T-cell (primary cell): ENCODE measurements at regions not wholly inside any gene's neighbourhood (a gene's known extent, or its start where the extent isn't known, plus 50 kb on each side); places are given as distances from the start of the nearest gene placed in this dataset.

ENCODE experiments used
- ATAC-seq, 4 experiments: fragments of 200-7000 bp in 3 of 4; fragments of 150-1000 bp in 1 of 4; cut with Tn5 transposase; replicated peaks in 1 of 4; 1 replicate in 3 of 4; 2 replicates in 1 of 4; pipeline ENCODE4 v1.10.0; 2021; ENCODE audit warnings: moderate library complexity in 3 of 4, mild to moderate bottlenecking in 2 of 4, moderate number of reproducible peaks in 1 of 4
- CTCF ChIA-PET, 2 donors: fragments of 300-600 bp; sonication (Branson Sonifier 250); formaldehyde crosslinking; loops; one replicate each; lab custom pipeline; 2022; ENCODE audit warnings: antibody characterized with exemption in 2 of 2; lab: Charles Lee
- POLR2A ChIA-PET, 2 donors: fragments of 300-600 bp; sonication (Branson Sonifier 250); formaldehyde crosslinking; loops; one replicate each; lab custom pipeline; 2022; ENCODE audit warnings: antibody characterized with exemption in 2 of 2; lab: Charles Lee
- DNase-seq, 35 experiments: peaks; one replicate each; pipeline versions ENCODE4 v3.0.0 to v3.0.0-alpha.2; 2013 to 2023
- H3K27ac ChIP-seq: one replicate; pipeline ENCODE4 v1.5.1; 2013; ENCODE audit warnings: low read length
- H3K27me3 ChIP-seq, 2 experiments: replicated peaks in 1 of 2; 1 replicate in 1 of 2; 2 replicates in 1 of 2; pipeline versions ENCODE4 v1.6.1 to v1.7.0; 2013; ENCODE audit warnings: low read length in 1 of 2, mixed read lengths in 1 of 2; ENCODE audit not compliant: control insufficient read depth in 2 of 2, insufficient read depth in 2 of 2; ENCODE audit errors: extremely low read depth in 1 of 2
- H3K36me3 ChIP-seq, 2 donors: 1 replicate in 1 of 2; 2 replicates in 1 of 2; pipeline versions ENCODE4 v1.6.1 to v1.7.0; 2013; ENCODE audit warnings: low read length in 1 of 2; ENCODE audit not compliant: control insufficient read depth in 2 of 2, insufficient read depth in 1 of 2; ENCODE audit errors: extremely low read depth in 1 of 2
- H3K4me1 ChIP-seq, 2 experiments: 1 replicate in 1 of 2; 2 replicates in 1 of 2; pipeline versions ENCODE4 v1.6.1 to v1.7.0; 2013; ENCODE audit warnings: low read length in 2 of 2, mixed read lengths in 1 of 2; ENCODE audit not compliant: insufficient read depth in 2 of 2, control insufficient read depth in 1 of 2; ENCODE audit errors: extremely low read depth in 1 of 2
- H3K4me3 ChIP-seq, 2 donors: 1 replicate in 1 of 2; 2 replicates in 1 of 2; pipeline versions ENCODE4 v1.5.1 to v1.7.0; 2013; ENCODE audit warnings: mild to moderate bottlenecking in 2 of 2, low read length in 1 of 2, moderate library complexity in 1 of 2; ENCODE audit not compliant: control insufficient read depth in 1 of 2; ENCODE audit errors: extremely low read depth in 1 of 2
- H3K9me3 ChIP-seq: 2 replicates; pipeline ENCODE4 v1.7.0; 2013
- H3K27ac Mint-ChIP-seq, 2 donors: one replicate each; pipeline ENCODE4 v1.8.0; 2020 to 2021; ENCODE audit warnings: mild to moderate bottlenecking in 2 of 2, mixed read lengths in 2 of 2
- H3K27me3 Mint-ChIP-seq, 2 donors: one replicate each; pipeline ENCODE4 v1.8.0; 2021 to 2022; ENCODE audit warnings: mixed read lengths in 2 of 2
- H3K36me3 Mint-ChIP-seq: one replicate; pipeline ENCODE4 v1.8.0; 2021; ENCODE audit warnings: mixed read lengths
- H3K4me1 Mint-ChIP-seq, 3 donors: one replicate each; pipeline ENCODE4 v1.8.0; 2020 to 2022; ENCODE audit warnings: mixed read lengths in 3 of 3, mild to moderate bottlenecking in 1 of 3
- H3K4me3 Mint-ChIP-seq, 3 donors: one replicate each; pipeline ENCODE4 v1.8.0; 2020 to 2022; ENCODE audit warnings: mild to moderate bottlenecking in 3 of 3, mixed read lengths in 3 of 3, moderate library complexity in 3 of 3
- H3K9me3 Mint-ChIP-seq, 3 donors: one replicate each; pipeline ENCODE4 v1.8.0; 2020 to 2022; ENCODE audit warnings: mixed read lengths in 3 of 3
- WGBS: methylation state at CpG from one replicate; pipeline ENCODE4 v1.1.5; 2013; ENCODE audit warnings: missing lambda C conversion rate; ENCODE audit not compliant: insufficient coverage; 5-methylcytosine and 5-hydroxymethylcytosine counted together

- Histone ChIP-seq H3K36me3 (no peaks in the 10 kb centered on the region), H3K4me1 (no peaks in the 10 kb centered on the region), H3K9me3 (no peaks in the 10 kb centered on the region), H3K27ac (no peak overlapping the region), H3K27me3 (peaks cover 2 to 11% of the 10 kb centered on the region in 2 experiments), H3K4me3 (no peak overlapping the region)
- Mint-ChIP-seq H3K27me3 (peaks cover 27 to 37% of the 10 kb centered on the region in 2 donors), H3K4me1 (no peaks in the 10 kb centered on the region), H3K36me3 (no peaks in the 10 kb centered on the region), H3K4me3 (no peak overlapping the region), H3K27ac (no peak overlapping the region), H3K9me3 (no peaks in the 10 kb centered on the region)
- DNase-seq (no peak), ATAC-seq (no peak)
- 60% methylated on average over 1 of the region's 2 CpGs for WGBS
- CTCF ChIA-PET, result no interaction called here
- POLR2A ChIA-PET, result no interaction called here
These were observed 101.9 kb upstream of the FAM204A start for GRCh38 chr10:118444069-118444468.

- no peaks in the 10 kb centered on the region for H3K4me1 Mint-ChIP-seq
- peaks cover 2 to 15% of the 10 kb centered on the region in 2 experiments for H3K27me3 ChIP-seq
These were observed 99.9 kb upstream of the FAM204A start for GRCh38 chr10:118442032-118442431.

GRCh38 chr10:118439824-118440223 is 97.7 kb upstream of the FAM204A start:
- Histone ChIP-seq H3K9me3 (no peaks in the 10 kb centered on the region), H3K36me3 (no peaks in the 10 kb centered on the region), H3K4me1 (no peaks in the 10 kb centered on the region), H3K27ac (no peak overlapping the region), H3K27me3 (peaks cover 0 to 11% of the 10 kb centered on the region in 2 experiments), H3K4me3 (no peak overlapping the region)
- DNase-seq (no peak), ATAC-seq (no peak)
- WGBS, result 68% methylated on average over 3 of the region's 3 CpGs
- ChIA-PET POLR2A (no interaction called here), CTCF (no interaction called here)
- Mint-ChIP-seq H3K27me3 (peaks cover 44 to 46% of the 10 kb centered on the region in 2 donors), H3K27ac (no peak overlapping the region), H3K4me3 (no peak overlapping the region), H3K9me3 (no peaks in the 10 kb centered on the region), H3K4me1 (no peaks in the 10 kb centered on the region), H3K36me3 (no peaks in the 10 kb centered on the region)

More at GRCh38 chr10:118442032-118442431, 99.9 kb upstream of the FAM204A start:
- WGBS, result 100% methylated on average over 1 of the region's 3 CpGs
- no peak overlapping the region for H3K4me3 ChIP-seq
- no peaks in the 10 kb centered on the region for H3K9me3 ChIP-seq
- Mint-ChIP-seq H3K27ac (no peak overlapping the region), H3K9me3 (no peaks in the 10 kb centered on the region), H3K36me3 (no peaks in the 10 kb centered on the region), H3K4me3 (no peak overlapping the region), H3K27me3 (peaks cover 33 to 36% of the 10 kb centered on the region in 2 donors)
- ATAC-seq (no peak), DNase-seq (no peak)
- H3K4me1 ChIP-seq, result no peaks in the 10 kb centered on the region
- H3K27ac ChIP-seq, result no peak overlapping the region
- no peaks in the 10 kb centered on the region for H3K36me3 ChIP-seq
- ChIA-PET CTCF (no interaction called here), POLR2A (no interaction called here)

- Mint-ChIP-seq H3K9me3 (no peaks in the 10 kb centered on the region), H3K36me3 (no peaks in the 10 kb centered on the region), H3K4me1 (no peaks in the 10 kb centered on the region), H3K27ac (no peak overlapping the region), H3K4me3 (no peak overlapping the region), H3K27me3 (peaks cover 35 to 41% of the 10 kb centered on the region in 2 donors)
- ChIA-PET POLR2A (no interaction called here), CTCF (interaction anchor here in 1 of 2 donors (1.0 kb wide), 1 partner anchor 22 kb away, joined by 3 read pairs; no protein-coding TSS in a partner anchor)
- H3K9me3 ChIP-seq, result no peaks in the 10 kb centered on the region
- no peak overlapping the region for H3K27ac ChIP-seq
- peaks cover 0 to 10% of the 10 kb centered on the region in 2 experiments for H3K27me3 ChIP-seq
- H3K36me3 ChIP-seq, result no peaks in the 10 kb centered on the region
- WGBS, result no CpG with 5 or more reads among the region's 1 CpG
- ATAC-seq, result no peak
- DNase-seq, result no peak
- no peaks in the 10 kb centered on the region for H3K4me1 ChIP-seq
- H3K4me3 ChIP-seq, result no peak overlapping the region
These were observed 94.6 kb upstream of the FAM204A start for GRCh38 chr10:118436742-118437141.

- Histone ChIP-seq H3K36me3 (no peaks in the 10 kb centered on the region), H3K27ac (no peak overlapping the region), H3K27me3 (peaks cover 3 to 4% of the 10 kb centered on the region in 2 experiments), H3K4me1 (no peaks in the 10 kb centered on the region), H3K4me3 (no peak overlapping the region), H3K9me3 (peaks cover 3% of the 10 kb centered on the region)
- ATAC-seq (no peak), DNase-seq (no peak)
- Mint-ChIP-seq H3K36me3 (no peaks in the 10 kb centered on the region), H3K9me3 (peaks cover 0 to 4% (median 0%) of the 10 kb centered on the region in 3 donors), H3K27ac (no peak overlapping the region), H3K27me3 (peaks cover 14 to 35% of the 10 kb centered on the region in 2 donors), H3K4me1 (no peaks in the 10 kb centered on the region), H3K4me3 (no peak overlapping the region)
- 60% methylated on average over 1 of the region's 6 CpGs for WGBS
- CTCF ChIA-PET, result interaction anchor here in 1 of 2 donors (0.7 kb wide), 1 partner anchor 29 kb away, joined by 4 read pairs; no protein-coding TSS in a partner anchor
- POLR2A ChIA-PET, result no interaction called here
These were observed 88.1 kb upstream of the FAM204A start for GRCh38 chr10:118430190-118430589.

- WGBS, result 24% methylated on average over 6 of the region's 15 CpGs
- Mint-ChIP-seq H3K9me3 (no peaks in the 10 kb centered on the region), H3K4me3 (no peak overlapping the region), H3K27me3 (peaks cover 18 to 32% of the 10 kb centered on the region in 2 donors), H3K36me3 (no peaks in the 10 kb centered on the region), H3K27ac (no peak overlapping the region), H3K4me1 (peaks cover 0 to 5% (median 3%) of the 10 kb centered on the region in 3 donors)
- H3K27me3 ChIP-seq, result no peaks in the 10 kb centered on the region
- POLR2A ChIA-PET, result no interaction called here
- H3K4me1 ChIP-seq, result no peaks in the 10 kb centered on the region
- DNase-seq (peak; percentile 16 to 69 (median 44)), ATAC-seq (peak; percentile 52 to 81 (median 66))
- H3K4me3 ChIP-seq, result no peak overlapping the region
- CTCF ChIA-PET, result interaction anchor here (0.6 to 1.1 kb wide), 3 partner anchors 9 to 927 kb away, joined by 3 to 6 read pairs (median 3); no protein-coding TSS in a partner anchor
- no peaks in the 10 kb centered on the region for H3K9me3 ChIP-seq
- no peaks in the 10 kb centered on the region for H3K36me3 ChIP-seq
- H3K27ac ChIP-seq, result no peak overlapping the region
These were observed 81.8 kb upstream of the FAM204A start for GRCh38 chr10:118423800-118424442.
